Psoas muscle (tissue), 7 donors: ENCODE measurements at regions not wholly inside any gene's neighbourhood (a gene's known extent, or its start where the extent isn't known, plus 50 kb on each side); places are given as distances from the start of the nearest gene placed in this dataset.

Experiments used
- ATAC-seq, 4 donors: fragments of 200-7000 bp; cut with Tn5 transposase; one replicate each; pipeline ENCODE4 v1.9.1; 2020; ENCODE audit warnings: moderate library complexity in 3 of 4, mild to moderate bottlenecking in 2 of 4
- DNase-seq, 2 donors: peaks; one replicate each; pipeline ENCODE4 v3.0.0-alpha.2; 2020
- H3K27ac ChIP-seq: fragments of 200-600 bp; one replicate; pipeline ENCODE4 v1.8.0; 2022
- H3K27me3 ChIP-seq, 3 donors: fragments of 200-600 bp in 1 of 3; one replicate each; pipeline versions ENCODE4 v1.6.1 to v1.8.0; 2013 to 2022; ENCODE audit warnings: low read length in 2 of 3, mild to moderate bottlenecking in 2 of 3, moderate library complexity in 1 of 3; ENCODE audit not compliant: insufficient read depth in 3 of 3
- H3K36me3 ChIP-seq, 2 donors: fragments of 200-600 bp in 1 of 2; one replicate each; pipeline versions ENCODE4 v1.6.1 to v1.8.0; 2013 to 2022; ENCODE audit warnings: low read depth in 1 of 2, mild to moderate bottlenecking in 1 of 2, moderate library complexity in 1 of 2; ENCODE audit not compliant: insufficient read depth in 1 of 2
- H3K4me1 ChIP-seq: fragments of 200-600 bp; one replicate; pipeline ENCODE4 v1.8.0; 2022
- H3K4me3 ChIP-seq: fragments of 200-600 bp; one replicate; pipeline ENCODE4 v1.8.0; 2022; ENCODE audit warnings: mild to moderate bottlenecking
- H3K9me3 ChIP-seq: fragments of 200-600 bp; one replicate; pipeline ENCODE4 v1.8.0; 2022
- WGBS, 3 donors: extraction: QIAGEN DNeasy Blood & Tissue Kit; methylation state at CpG; one replicate each; pipeline versions ENCODE4 v1.1.6 to v1.1.7; 2013; 5-methylcytosine and 5-hydroxymethylcytosine counted together
- intact Hi-C, 2 donors: fragments of 100-400 bp; cut with DNase I; formaldehyde crosslinking; loops; one replicate each; pipeline versions ENCODE4 v1.11.0 to v1.14.2; 2022
- TF ChIP-seq, protein P1 (sequence below): fragments of 200-600 bp; IDR thresholded peaks from one replicate; pipeline ENCODE4 v1.8.0; 2022; ENCODE audit warnings: antibody characterized with exemption
- donor health status: healthy with polysubstance abuse.
- donor health status: DM: no; HTN: no; CAD: no; lungs with moderate emphysema.
- donor health status: Bipolar disorder and iron deficiency.
- donor health status: healthy.
- donor health status: DM: yes; HTN: yes; CAD: no.
- donor health status: DM: no; HTN: no; CAD: no.
- donor health status: DM: yes; HTN: yes; CAD: no.

DNA sequence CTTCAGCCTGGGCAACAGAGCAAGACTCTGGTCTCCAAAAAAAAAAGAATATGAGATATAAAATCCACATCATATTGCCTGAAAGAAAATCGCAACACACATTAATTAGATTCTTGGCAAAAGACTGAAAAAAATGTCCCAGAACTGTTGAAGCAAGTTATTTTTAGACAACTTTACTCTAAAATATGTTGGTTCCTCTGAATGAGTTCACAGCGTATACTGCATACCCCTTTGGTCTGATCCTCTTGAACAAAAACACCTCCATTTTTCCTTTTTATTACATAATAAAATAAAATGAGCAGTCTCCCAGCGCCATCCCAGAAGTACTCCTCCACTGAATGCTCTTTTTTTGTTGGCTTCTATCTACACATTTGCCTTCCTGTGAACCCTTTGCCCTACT, 126.0 kb upstream of the TMEM170B start:
- intact Hi-C loops: no loop called here
- 73 to 74% (median 74%) methylated on average over 3 of the region's 3 CpGs for WGBS, 3 donors

DNA sequence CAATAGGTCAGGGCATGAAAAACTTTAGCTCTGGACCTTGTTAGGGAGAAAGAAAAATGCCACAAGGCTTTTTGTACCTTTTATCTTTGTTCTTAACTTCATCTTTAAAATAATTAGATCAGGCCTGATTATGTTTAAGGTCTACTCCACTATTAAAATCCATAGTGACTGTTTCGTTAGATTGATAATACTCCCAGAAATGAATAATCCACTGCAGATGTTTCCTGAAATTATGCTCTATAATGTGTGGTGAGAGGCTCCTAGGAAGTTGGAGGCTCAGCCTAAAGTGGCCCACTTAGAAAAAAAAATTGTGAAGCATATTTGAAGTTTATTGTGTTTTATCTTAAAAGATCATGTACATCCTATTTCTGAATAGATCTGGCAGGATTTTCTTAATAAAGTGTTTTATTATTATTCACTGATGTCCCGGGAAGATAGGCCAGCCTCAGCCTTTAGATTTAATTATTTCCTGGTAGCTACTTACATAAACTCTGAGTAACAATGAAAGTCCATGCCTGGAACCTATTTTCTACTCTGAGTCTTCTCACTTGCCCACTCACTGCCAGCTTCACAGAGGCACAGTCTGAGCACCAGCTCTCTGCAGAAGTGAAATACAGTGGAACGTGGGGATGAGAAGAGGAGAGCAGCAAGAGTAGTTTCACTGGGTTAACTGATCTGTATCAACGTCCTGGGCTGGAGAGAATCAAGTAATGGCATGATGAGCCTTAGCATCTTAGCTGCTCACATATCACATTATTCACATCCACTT, 126.8 kb upstream of the TMEM170B start:
- Histone ChIP-seq H3K4me3 (no peak overlapping the region), H3K27ac (no peak overlapping the region), H3K9me3 (no peaks in the 10 kb centered on the region), H3K36me3 (no peaks in the 10 kb centered on the region), H3K4me1 (no peaks in the 10 kb centered on the region), H3K27me3 (no peaks in the 10 kb centered on the region)
- WGBS, 3 donors: 52 to 60% (median 59%) methylated on average over 4 of the region's 4 CpGs
- ATAC-seq (no peak), DNase-seq (no peak)
- TF ChIP-seq, protein P1, sequence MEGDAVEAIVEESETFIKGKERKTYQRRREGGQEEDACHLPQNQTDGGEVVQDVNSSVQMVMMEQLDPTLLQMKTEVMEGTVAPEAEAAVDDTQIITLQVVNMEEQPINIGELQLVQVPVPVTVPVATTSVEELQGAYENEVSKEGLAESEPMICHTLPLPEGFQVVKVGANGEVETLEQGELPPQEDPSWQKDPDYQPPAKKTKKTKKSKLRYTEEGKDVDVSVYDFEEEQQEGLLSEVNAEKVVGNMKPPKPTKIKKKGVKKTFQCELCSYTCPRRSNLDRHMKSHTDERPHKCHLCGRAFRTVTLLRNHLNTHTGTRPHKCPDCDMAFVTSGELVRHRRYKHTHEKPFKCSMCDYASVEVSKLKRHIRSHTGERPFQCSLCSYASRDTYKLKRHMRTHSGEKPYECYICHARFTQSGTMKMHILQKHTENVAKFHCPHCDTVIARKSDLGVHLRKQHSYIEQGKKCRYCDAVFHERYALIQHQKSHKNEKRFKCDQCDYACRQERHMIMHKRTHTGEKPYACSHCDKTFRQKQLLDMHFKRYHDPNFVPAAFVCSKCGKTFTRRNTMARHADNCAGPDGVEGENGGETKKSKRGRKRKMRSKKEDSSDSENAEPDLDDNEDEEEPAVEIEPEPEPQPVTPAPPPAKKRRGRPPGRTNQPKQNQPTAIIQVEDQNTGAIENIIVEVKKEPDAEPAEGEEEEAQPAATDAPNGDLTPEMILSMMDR: no peak
- intact Hi-C loops: no loop called here

More for the DNA sequence above, 126.0 kb upstream of the TMEM170B start:
- TF ChIP-seq, protein P1: no peak
- Histone ChIP-seq H3K9me3 (no peaks in the 10 kb centered on the region), H3K27ac (no peak overlapping the region), H3K4me3 (no peak overlapping the region), H3K36me3 (no peaks in the 10 kb centered on the region), H3K4me1 (no peaks in the 10 kb centered on the region), H3K27me3 (no peaks in the 10 kb centered on the region)
- ATAC-seq (no peak), DNase-seq (no peak)

DNA sequence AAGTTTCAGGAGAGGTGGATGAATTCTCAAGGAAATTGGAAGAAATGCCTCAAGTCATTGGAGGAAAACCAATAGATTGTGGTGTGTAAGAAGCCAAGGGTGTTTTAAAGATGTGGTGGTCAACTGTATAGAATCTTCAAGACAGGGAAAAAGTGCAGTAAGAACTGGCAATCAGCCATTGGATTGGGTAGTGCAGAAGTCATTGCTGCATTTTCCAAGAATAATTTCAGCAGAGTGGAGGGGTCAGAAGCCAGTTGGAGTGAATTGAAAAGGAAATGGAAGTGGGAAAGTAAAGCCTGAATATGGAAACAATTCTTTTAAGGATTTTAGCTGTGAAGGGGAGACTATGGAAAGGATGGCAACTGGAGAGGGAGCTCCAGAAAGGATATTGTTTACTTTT, 128.2 kb upstream of the TMEM170B start:
- H3K36me3 ChIP-seq: no peaks in the 10 kb centered on the region
- ATAC-seq (no peak), DNase-seq (no peak)
- H3K4me3 ChIP-seq: no peak overlapping the region
- intact Hi-C loops: no loop called here
- no peaks in the 10 kb centered on the region for H3K9me3 ChIP-seq
- no peak overlapping the region for H3K27ac ChIP-seq
- no peaks in the 10 kb centered on the region for H3K4me1 ChIP-seq
- TF ChIP-seq, protein P1: no peak
- no peaks in the 10 kb centered on the region for H3K27me3 ChIP-seq

DNA sequence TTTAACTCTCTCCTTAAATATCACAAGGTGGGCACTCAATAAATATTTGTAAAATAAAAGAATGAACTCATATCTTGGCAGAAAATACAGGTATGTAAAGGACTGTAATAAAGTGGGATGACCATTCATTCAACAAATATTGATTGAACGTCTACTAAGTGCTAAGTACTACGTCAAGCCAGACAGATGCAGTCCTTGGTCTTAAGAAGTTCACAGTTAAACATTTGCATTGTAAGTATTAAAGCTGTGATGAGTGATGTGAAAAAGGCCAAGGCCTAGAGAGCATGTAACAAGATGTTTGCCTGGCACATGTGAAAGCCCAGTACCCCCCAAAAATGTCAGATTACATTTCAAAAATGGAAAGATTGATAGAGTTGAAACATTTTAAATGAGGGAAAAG, 130.1 kb upstream of the TMEM170B start:
- intact Hi-C loops: no loop called here
- DNase-seq (no peak), ATAC-seq (no peak)
- H3K9me3 ChIP-seq: no peaks in the 10 kb centered on the region
- TF ChIP-seq, protein P1: no peak
- H3K4me1 ChIP-seq: no peaks in the 10 kb centered on the region
- H3K4me3 ChIP-seq: no peak overlapping the region
- no peaks in the 10 kb centered on the region for H3K36me3 ChIP-seq
- no peaks in the 10 kb centered on the region for H3K27me3 ChIP-seq
- no peak overlapping the region for H3K27ac ChIP-seq
- WGBS, 3 donors: 38 to 64% (median 45%) methylated on average over 2 of the region's 2 CpGs

DNA sequence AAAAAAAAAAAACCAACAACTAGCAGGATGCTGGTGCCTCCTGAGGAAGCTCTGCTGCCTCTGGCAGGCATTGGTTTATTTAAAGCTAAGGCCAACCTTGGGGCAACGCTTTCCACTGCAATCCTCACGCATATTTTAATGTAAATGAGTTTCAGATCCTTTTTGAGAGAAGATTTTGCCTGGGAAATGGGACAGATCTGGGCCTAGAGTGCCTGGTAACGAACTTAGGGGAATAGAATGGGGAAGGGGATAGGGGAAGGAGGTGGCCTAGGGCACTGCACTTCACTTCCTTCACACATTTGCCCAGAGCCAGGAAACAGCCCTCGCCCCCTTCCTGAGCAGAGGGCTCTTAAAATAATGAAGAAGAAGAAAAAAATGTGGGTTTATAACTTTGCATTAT, 132.7 kb upstream of the TMEM170B start:
- DNase-seq (no peak), ATAC-seq (no peak)
- H3K4me1 ChIP-seq: no peaks in the 10 kb centered on the region
- WGBS, 3 donors: 51 to 75% (median 73%) methylated on average over 4 of the region's 4 CpGs
- no peaks in the 10 kb centered on the region for H3K36me3 ChIP-seq
- no peak overlapping the region for H3K27ac ChIP-seq
- TF ChIP-seq, protein P1: no peak
- no peaks in the 10 kb centered on the region for H3K9me3 ChIP-seq
- H3K4me3 ChIP-seq: no peak overlapping the region
- no peaks in the 10 kb centered on the region for H3K27me3 ChIP-seq
- intact Hi-C loops: no loop called here
